ENCODE measurements at regions not wholly inside any gene's neighbourhood (a gene's known extent, or its start where the extent isn't known, plus 50 kb on each side); places are given as distances from the start of the nearest gene placed in this dataset.

- Histone ChIP-seq H3K4me2 (no peak overlapping the region), H4K20me1 (no peaks in the 10 kb centered on the region), H3K36me3 (no peaks in the 10 kb centered on the region), H3K27me3 (no peaks in the 10 kb centered on the region), H3K9me3 (no peaks in the 10 kb centered on the region), H3K9ac (no peak overlapping the region), H3K27ac (no peak overlapping the region), H3K4me1 (no peaks in the 10 kb centered on the region), H3K4me3 (no peak overlapping the region)
- no peak for TF ChIP-seq Cebpa-rat (IDR thresholded peaks at IDR 0.05)
These were observed 51.0 kb upstream of the COBL start for GRCh38 chr7:51367614-51367968.

- Histone ChIP-seq H4K20me1 (no peaks in the 10 kb centered on the region), H3K9ac (no peak overlapping the region), H3K36me3 (no peaks in the 10 kb centered on the region), H3K27ac (no peak overlapping the region), H3K9me3 (no peaks in the 10 kb centered on the region), H3K27me3 (no peaks in the 10 kb centered on the region), H3K4me2 (no peak overlapping the region), H3K4me1 (no peaks in the 10 kb centered on the region), H3K4me3 (no peak overlapping the region)
- no peak for TF ChIP-seq Cebpa-rat (IDR thresholded peaks at IDR 0.05)
These were observed 50.5 kb upstream of the COBL start for GRCh38 chr7:51366930-51367613.
